ENCODE measurements at regions not wholly inside any gene's neighbourhood (a gene's known extent, or its start where the extent isn't known, plus 50 kb on each side); places are given as distances from the start of the nearest gene placed in this dataset.

DNA sequence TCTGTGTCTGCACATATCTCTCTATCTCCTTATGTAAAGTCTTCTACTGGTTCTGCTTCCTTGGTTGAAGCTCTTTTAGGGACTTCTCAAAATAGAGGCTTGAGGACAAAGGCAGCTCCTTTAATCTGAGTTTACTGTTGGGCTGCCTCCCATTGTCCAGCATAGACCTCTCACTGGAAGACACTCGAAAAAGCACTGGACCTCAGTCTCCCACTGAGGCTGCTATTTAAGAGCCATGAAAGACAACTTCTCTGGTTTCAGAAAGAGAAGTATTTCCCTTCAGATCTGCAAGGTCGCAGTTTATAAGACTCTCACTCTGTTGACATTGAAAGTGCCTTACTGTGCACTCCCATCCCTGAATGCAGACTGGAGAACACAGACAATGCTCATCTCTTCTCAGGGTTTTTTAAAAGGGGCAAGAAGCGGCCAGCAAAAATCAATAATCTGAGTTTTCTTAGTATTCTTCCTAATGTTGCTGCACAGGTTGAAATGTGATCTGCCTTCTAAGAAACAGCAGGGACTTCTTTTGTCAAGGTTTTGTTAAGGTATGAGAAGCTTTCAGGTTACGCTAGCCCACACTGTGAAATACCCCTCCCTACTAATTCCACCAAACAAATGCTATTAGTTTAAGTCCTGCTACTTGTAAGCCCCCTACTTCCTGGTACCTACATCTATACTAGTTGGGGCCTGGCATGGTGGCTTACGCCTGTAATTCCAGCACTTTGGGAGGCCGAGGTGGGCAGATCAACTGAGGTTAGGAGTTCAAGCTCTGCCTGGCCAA lies 450.0 kb upstream of the SLC10A2 start:
- H3K27me3 Mint-ChIP-seq (ENCODE audit: low read depth), result no peaks in the 10 kb centered on the region
- H3K4me3 Mint-ChIP-seq, result no peak overlapping the region
- H3K4me1 Mint-ChIP-seq, result peaks cover 5% of the 10 kb centered on the region
- H3K9me3 Mint-ChIP-seq, result no peaks in the 10 kb centered on the region
- no peaks in the 10 kb centered on the region for H3K36me3 Mint-ChIP-seq (ENCODE audit: low read depth)
- no peak for TF ChIP-seq CTCF (IDR thresholded peaks at IDR 0.05; ENCODE audit: unreplicated experiment in 3 of 3)
- H3K27ac Mint-ChIP-seq, result peak overlapping the region in 1 of 3 experiments; percentile 43

DNA sequence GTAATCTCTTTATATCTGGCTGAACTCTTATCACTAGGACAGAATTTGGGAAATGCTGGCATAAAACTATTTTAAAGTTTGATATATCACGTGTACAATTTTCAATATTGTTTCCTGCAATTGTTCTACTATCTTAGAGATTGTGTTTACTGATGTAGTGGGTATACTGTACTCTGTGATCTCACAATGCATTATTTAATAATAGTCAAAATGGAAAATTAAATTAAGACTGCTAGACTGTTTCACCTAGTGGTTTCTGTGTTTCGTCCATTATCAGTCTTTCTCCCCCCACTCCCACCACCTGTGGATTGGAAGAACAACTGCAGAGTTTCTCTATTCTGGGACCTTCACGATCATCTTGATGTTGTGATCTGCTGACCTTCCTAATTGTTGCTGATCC lies 449.2 kb upstream of the SLC10A2 start:
- Mint-ChIP-seq H3K36me3 (ENCODE audit: low read depth) (no peaks in the 10 kb centered on the region), H3K4me3 (no peak overlapping the region), H3K27ac (no peak overlapping the region), H3K9me3 (no peaks in the 10 kb centered on the region), H3K27me3 (ENCODE audit: low read depth) (no peaks in the 10 kb centered on the region), H3K4me1 (peaks cover 5% of the 10 kb centered on the region)
- TF ChIP-seq CTCF (IDR thresholded peaks at IDR 0.05; ENCODE audit: unreplicated experiment in 3 of 3), result no peak

GRCh38 chr13:103514619-103515018 lies 448.4 kb upstream of the SLC10A2 start:
- H3K4me3 Mint-ChIP-seq, result no peak overlapping the region
- no peak for TF ChIP-seq CTCF (IDR thresholded peaks at IDR 0.05; ENCODE audit: unreplicated experiment in 3 of 3)
- H3K27ac Mint-ChIP-seq, result no peak overlapping the region
- H3K4me1 Mint-ChIP-seq, result peaks cover 5% of the 10 kb centered on the region
- no peaks in the 10 kb centered on the region for H3K27me3 Mint-ChIP-seq (ENCODE audit: low read depth)
- no peaks in the 10 kb centered on the region for H3K9me3 Mint-ChIP-seq
- no peaks in the 10 kb centered on the region for H3K36me3 Mint-ChIP-seq (ENCODE audit: low read depth)

GRCh38 chr13:103514188-103514587 lies 448.0 kb upstream of the SLC10A2 start:
- Mint-ChIP-seq H3K4me3 (no peak overlapping the region), H3K36me3 (ENCODE audit: low read depth) (no peaks in the 10 kb centered on the region), H3K9me3 (no peaks in the 10 kb centered on the region), H3K4me1 (peaks cover 5% of the 10 kb centered on the region), H3K27me3 (ENCODE audit: low read depth) (no peaks in the 10 kb centered on the region), H3K27ac (no peak overlapping the region)
- TF ChIP-seq CTCF (IDR thresholded peaks at IDR 0.05; ENCODE audit: unreplicated experiment in 3 of 3), result no peak

GRCh38 chr13:103510007-103510535 lies 443.9 kb upstream of the SLC10A2 start:
- peak in 1 of 3 experiments; percentile 27 for TF ChIP-seq CTCF (IDR thresholded peaks at IDR 0.05; ENCODE audit: unreplicated experiment in 3 of 3)

DNA sequence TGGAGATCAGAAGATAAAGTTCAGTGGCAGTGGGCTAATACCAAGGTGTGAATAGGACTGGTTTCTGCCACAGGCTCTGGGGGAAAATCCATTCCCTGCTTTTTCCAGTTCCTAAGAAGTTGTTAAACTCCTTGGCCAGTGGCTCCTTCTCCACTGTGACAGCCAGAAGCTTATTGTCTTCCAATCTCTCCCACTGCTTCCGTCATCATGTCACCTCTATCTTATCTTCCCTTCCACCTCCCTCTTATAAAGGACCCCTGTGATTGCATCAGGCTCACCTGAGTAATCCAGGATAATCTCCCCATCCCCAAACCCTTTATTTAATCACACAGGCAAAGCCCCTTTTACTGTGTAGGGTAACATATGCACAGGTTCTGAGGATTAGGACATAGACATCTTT lies 431.2 kb upstream of the SLC10A2 start:
- no peak for TF ChIP-seq CTCF (IDR thresholded peaks at IDR 0.05; ENCODE audit: unreplicated experiment in 3 of 3)
- Mint-ChIP-seq H3K36me3 (ENCODE audit: low read depth) (no peaks in the 10 kb centered on the region), H3K9me3 (peaks cover 11% of the 10 kb centered on the region), H3K27ac (no peak overlapping the region), H3K4me1 (no peaks in the 10 kb centered on the region), H3K4me3 (no peak overlapping the region), H3K27me3 (ENCODE audit: low read depth) (no peaks in the 10 kb centered on the region)

More at GRCh38 chr13:103510007-103510535, 443.9 kb upstream of the SLC10A2 start:
- Mint-ChIP-seq H3K27ac (peak overlapping the region in 1 of 3 experiments; percentile 61), H3K9me3 (peaks cover 7% of the 10 kb centered on the region), H3K4me1 (no peaks in the 10 kb centered on the region), H3K4me3 (no peak overlapping the region), H3K36me3 (ENCODE audit: low read depth) (no peaks in the 10 kb centered on the region), H3K27me3 (ENCODE audit: low read depth) (no peaks in the 10 kb centered on the region)
